HFFc6 (cell line): ENCODE measurements at regions not wholly inside any gene's neighbourhood (a gene's known extent, or its start where the extent isn't known, plus 50 kb on each side); places are given as distances from the start of the nearest gene placed in this dataset.

Source experiments
- DNase-seq: peaks from one replicate; pipeline ENCODE4 v3.0.0-alpha.2; 2018
- H3K27ac Mint-ChIP-seq: 2 replicates; pipeline ENCODE4 v1.8.0; 2020; ENCODE audit warnings: mild to moderate bottlenecking, mixed read lengths
- H3K27me3 Mint-ChIP-seq: 2 replicates; pipeline ENCODE4 v1.8.0; 2021; ENCODE audit warnings: mild to moderate bottlenecking, moderate library complexity, mixed read lengths; ENCODE audit not compliant: insufficient read depth
- H3K36me3 Mint-ChIP-seq: 2 replicates; pipeline ENCODE4 v1.8.0; 2021; ENCODE audit warnings: low read depth, mixed read lengths
- H3K4me1 Mint-ChIP-seq: 2 replicates; pipeline ENCODE4 v1.8.0; 2020; ENCODE audit warnings: low read depth, mixed read lengths
- H3K4me3 Mint-ChIP-seq: 2 replicates; pipeline ENCODE4 v1.8.0; 2020; ENCODE audit warnings: mild to moderate bottlenecking, moderate library complexity, mixed read lengths
- H3K9me3 Mint-ChIP-seq: 2 replicates; pipeline ENCODE4 v1.8.0; 2020; ENCODE audit warnings: mild to moderate bottlenecking, mixed read lengths
- TF ChIP-seq, protein P1 (sequence below): fragments of 200-600 bp; sonication (generic); IDR thresholded peaks from 2 replicates; pipeline ENCODE4 v1.5.0; 2021; ENCODE audit warnings: antibody characterized with exemption, mild to moderate bottlenecking

DNA sequence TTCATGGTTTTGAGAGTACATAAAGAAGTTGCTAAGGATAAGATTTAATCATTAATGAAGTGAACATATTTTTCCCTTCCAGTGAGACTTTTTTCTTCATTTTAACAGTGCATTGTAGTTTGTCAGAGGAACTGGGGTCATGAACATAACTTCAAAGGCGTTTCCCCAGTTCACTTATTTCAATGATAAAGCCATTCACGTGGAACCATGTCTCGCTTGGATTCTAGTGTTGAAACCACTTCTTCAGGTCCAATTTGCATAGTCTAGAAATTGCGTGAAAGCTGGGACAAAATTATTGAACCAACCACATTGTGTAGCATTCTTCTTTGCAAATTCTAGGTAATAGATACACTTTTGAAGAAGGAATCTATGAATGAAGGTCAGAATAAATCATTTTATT, 197.0 kb downstream of the CLIC5 start:
- no peak for DNase-seq
- H3K36me3 Mint-ChIP-seq: no peaks in the 10 kb centered on the region
- TF ChIP-seq, protein P1, sequence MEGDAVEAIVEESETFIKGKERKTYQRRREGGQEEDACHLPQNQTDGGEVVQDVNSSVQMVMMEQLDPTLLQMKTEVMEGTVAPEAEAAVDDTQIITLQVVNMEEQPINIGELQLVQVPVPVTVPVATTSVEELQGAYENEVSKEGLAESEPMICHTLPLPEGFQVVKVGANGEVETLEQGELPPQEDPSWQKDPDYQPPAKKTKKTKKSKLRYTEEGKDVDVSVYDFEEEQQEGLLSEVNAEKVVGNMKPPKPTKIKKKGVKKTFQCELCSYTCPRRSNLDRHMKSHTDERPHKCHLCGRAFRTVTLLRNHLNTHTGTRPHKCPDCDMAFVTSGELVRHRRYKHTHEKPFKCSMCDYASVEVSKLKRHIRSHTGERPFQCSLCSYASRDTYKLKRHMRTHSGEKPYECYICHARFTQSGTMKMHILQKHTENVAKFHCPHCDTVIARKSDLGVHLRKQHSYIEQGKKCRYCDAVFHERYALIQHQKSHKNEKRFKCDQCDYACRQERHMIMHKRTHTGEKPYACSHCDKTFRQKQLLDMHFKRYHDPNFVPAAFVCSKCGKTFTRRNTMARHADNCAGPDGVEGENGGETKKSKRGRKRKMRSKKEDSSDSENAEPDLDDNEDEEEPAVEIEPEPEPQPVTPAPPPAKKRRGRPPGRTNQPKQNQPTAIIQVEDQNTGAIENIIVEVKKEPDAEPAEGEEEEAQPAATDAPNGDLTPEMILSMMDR: no peak
- no peaks in the 10 kb centered on the region for H3K9me3 Mint-ChIP-seq
- no peak overlapping the region for H3K4me3 Mint-ChIP-seq
- H3K27me3 Mint-ChIP-seq: peaks cover 18% of the 10 kb centered on the region
- peaks cover 27% of the 10 kb centered on the region for H3K4me1 Mint-ChIP-seq
- no peak overlapping the region for H3K27ac Mint-ChIP-seq

DNA sequence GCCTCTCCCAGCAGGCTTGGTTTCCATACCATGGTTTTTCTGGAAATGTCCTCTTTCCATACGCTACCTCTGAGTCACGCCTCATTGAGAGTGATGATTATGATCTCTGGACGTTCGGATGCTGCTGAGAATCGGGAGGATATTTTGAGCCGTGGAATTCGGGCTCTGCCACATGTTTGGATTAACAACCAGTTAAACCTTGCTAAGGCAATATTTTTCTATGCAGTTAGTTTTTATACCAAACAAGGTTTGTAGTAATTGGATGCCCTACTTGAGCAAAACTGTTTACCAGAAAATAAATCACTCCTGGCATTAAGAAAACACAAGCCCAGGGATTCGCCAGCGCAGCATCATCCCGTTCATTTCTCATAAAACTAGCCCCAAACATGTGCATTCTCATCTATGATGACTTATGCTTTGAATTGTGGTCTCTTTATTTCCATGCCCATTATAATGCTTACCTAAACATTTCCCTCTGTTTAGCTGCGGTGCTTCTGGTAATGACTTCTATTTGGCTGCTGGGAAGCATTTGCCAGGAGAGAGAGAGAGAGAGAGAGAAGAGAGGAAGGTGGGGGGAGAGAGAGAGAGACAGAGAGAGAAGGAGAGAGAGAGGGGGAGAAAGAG, 198.9 kb downstream of the CLIC5 start:
- TF ChIP-seq, protein P1: no peak
- Mint-ChIP-seq H3K36me3 (no peaks in the 10 kb centered on the region), H3K27me3 (peaks cover 15% of the 10 kb centered on the region), H3K4me1 (peaks cover 27% of the 10 kb centered on the region), H3K9me3 (no peaks in the 10 kb centered on the region), H3K4me3 (peak overlapping the region; percentile 56), H3K27ac (peak overlapping the region; percentile 63)
- DNase-seq: peak; percentile 49

DNA sequence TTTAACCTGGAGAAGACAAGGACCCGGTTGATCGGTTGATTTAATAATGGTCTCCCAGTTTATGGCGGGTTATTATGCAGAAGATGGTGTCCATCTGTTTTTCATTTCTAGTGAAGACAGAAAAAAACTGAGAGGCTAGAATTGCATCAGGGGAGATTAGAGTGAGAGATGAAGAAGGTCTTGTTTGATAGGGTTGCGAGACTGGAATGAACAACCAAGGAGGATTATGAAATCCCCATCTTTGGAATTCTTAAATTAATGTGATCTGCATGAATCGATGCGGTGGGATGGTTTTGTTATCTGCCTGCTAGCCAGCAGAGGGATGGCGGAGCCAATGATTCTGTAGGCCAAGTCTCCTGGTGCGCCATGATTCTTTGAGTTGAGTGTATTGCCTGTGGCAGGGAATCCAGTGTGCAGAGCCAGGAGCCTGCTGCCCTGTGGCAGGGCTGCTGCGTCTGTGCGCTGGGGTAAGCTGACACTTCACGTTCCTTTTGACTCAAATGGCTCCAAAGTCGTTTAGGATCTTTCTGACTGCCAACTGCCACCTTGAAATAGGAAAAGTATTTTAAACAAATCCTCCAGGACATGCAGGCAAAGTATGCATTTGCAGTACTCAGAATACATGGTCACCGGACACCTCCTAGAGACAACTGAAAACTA, 200.1 kb downstream of the CLIC5 start:
- Mint-ChIP-seq H3K4me1 (peaks cover 27% of the 10 kb centered on the region), H3K27ac (no peak overlapping the region), H3K4me3 (no peak overlapping the region), H3K27me3 (peaks cover 17% of the 10 kb centered on the region), H3K36me3 (no peaks in the 10 kb centered on the region), H3K9me3 (no peaks in the 10 kb centered on the region)
- no peak for DNase-seq
- TF ChIP-seq, protein P1: no peak

DNA sequence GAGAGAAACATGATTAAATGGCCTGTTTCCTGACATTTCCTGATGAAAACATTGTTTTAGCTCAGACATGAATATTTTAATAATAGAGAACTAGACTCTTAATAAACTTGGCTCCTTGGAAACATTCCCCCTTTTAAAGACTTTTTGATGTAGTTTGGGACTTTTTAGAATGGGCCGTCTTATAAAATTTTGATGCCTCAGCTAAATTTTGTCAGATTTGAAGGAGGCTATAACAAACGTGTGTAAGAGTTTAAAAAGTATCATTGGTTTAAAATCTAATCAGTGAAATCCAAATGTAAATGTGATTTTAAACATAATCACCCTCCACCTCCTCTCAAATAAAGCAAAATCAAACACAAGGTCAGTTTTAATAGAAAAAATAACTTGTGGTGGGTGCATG, 200.9 kb downstream of the CLIC5 start:
- H3K9me3 Mint-ChIP-seq: no peaks in the 10 kb centered on the region
- H3K36me3 Mint-ChIP-seq: no peaks in the 10 kb centered on the region
- no peak for DNase-seq
- TF ChIP-seq, protein P1: no peak
- H3K4me3 Mint-ChIP-seq: no peak overlapping the region
- no peak overlapping the region for H3K27ac Mint-ChIP-seq
- peaks cover 27% of the 10 kb centered on the region for H3K4me1 Mint-ChIP-seq
- H3K27me3 Mint-ChIP-seq: peaks cover 16% of the 10 kb centered on the region

DNA sequence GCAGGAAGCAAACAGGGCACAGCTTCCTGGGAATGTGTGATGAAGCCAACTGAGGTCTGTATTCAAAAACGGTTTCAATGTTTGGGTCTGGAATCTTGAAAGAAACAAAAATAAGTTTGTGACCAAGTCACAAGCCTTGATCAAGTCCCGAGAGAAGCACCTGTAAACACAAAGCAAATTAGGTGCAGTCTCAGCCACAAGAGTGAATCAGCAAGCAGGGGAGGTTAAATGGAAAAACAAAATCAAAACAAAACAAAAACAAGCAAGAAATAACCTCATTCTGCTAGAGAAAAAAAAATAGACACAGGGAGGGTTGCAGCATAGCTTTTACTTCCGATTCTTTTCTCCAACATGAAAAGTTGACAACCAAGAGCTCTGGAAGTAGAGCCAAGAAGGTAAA, 201.7 kb downstream of the CLIC5 start:
- Mint-ChIP-seq H3K4me1 (peaks cover 29% of the 10 kb centered on the region), H3K27me3 (peaks cover 16% of the 10 kb centered on the region), H3K27ac (no peak overlapping the region), H3K9me3 (no peaks in the 10 kb centered on the region), H3K4me3 (no peak overlapping the region), H3K36me3 (no peaks in the 10 kb centered on the region)
- TF ChIP-seq, protein P1: no peak
- no peak for DNase-seq
